HCT116 (cell line): ENCODE measurements at regions not wholly inside any gene's neighbourhood (a gene's known extent, or its start where the extent isn't known, plus 50 kb on each side); places are given as distances from the start of the nearest gene placed in this dataset.

Experiments
- ATAC-seq: fragments of 200-7000 bp; cut with Tn5 transposase; 2 replicates; pipeline ENCODE4 v1.9.1; 2020; ENCODE audit warnings: mild to moderate bottlenecking, moderate library complexity
- BruUV-seq: library from RNA; stranded (reverse); fragments of 400-500 nt; replicated peaks from 2 replicates; lab custom pipeline; 2021; lab: Mats Ljungman, UMichigan
- CTCF ChIA-PET: fragments of 300-600 bp; sonication (Branson Sonifier 250); formaldehyde crosslinking; loops from one replicate; lab custom pipeline; 2021; ENCODE audit warnings: antibody characterized with exemption; lab: Charles Lee
- POLR2A ChIA-PET: fragments of 300-600, 350-600 bp; sonication (Branson Sonifier 250); formaldehyde crosslinking; loops from one replicate; lab custom pipeline; 2021; ENCODE audit warnings: antibody characterized with exemption; lab: Charles Lee
- RAD21 ChIA-PET, 2 experiments: fragments of 300-600 bp; sonication (Branson Sonifier 250); formaldehyde crosslinking; loops; one replicate each; lab custom pipeline; 2023; ENCODE audit warnings: low total read pairs in 2 of 2; ENCODE audit not compliant: uncharacterized antibody in 2 of 2, unreplicated experiment in 2 of 2, low non-redundant PET in 1 of 2; lab: Charles Lee
- DNase-seq: peaks from one replicate; pipeline ENCODE4 v3.0.0-alpha.2; 2010; ENCODE audit warnings: low read depth, low spot score
- H2AFZ ChIP-seq: fragments of 200-600 bp; shearing (Covaris generic), sonication (generic); 2 replicates; pipeline ENCODE4 v1.6.1; 2017; ENCODE audit warnings: low read depth, mixed run types, mixed read lengths, antibody characterized with exemption, low read length; ENCODE audit not compliant: poor library complexity, severe bottlenecking
- H3K27ac ChIP-seq: 2 replicates; pipeline ENCODE4 v1.5.1; 2012; ENCODE audit warnings: low read depth, low read length
- H3K27me3 ChIP-seq: fragments of 200-600 bp; sonication (generic); 2 replicates; pipeline ENCODE4 v1.6.1; 2016; ENCODE audit warnings: mixed run types, low read length, mixed read lengths; ENCODE audit not compliant: insufficient read depth
- H3K36me3 ChIP-seq, 2 experiments: fragments of 200-500 bp in 1 of 2; fragments of 200-600 bp in 1 of 2; sonication (Bioruptor generic) in 1 of 2; sonication (generic) in 1 of 2; 2 replicates each; pipeline versions ENCODE4 v1.5.1 to v1.6.1; 2014 to 2016; ENCODE audit warnings: low read length in 2 of 2, inconsistent platforms in 1 of 2, mixed read lengths in 1 of 2, mixed run types in 1 of 2; ENCODE audit not compliant: insufficient read depth in 2 of 2, control insufficient read depth in 1 of 2
- H3K4me1 ChIP-seq, 2 experiments: fragments of 200-600 bp in 1 of 2; sonication (generic) in 1 of 2; 2 replicates each; pipeline versions ENCODE4 v1.5.1 to v1.6.1; 2012 to 2017; ENCODE audit warnings: low read length in 2 of 2, inconsistent platforms in 1 of 2, mild to moderate bottlenecking in 1 of 2, mixed read lengths in 1 of 2, mixed run types in 1 of 2, moderate library complexity in 1 of 2; ENCODE audit not compliant: insufficient read depth in 2 of 2, control insufficient read depth in 1 of 2
- H3K4me2 ChIP-seq: fragments of 200-600 bp; sonication (generic); 2 replicates; pipeline ENCODE4 v1.6.1; 2017; ENCODE audit warnings: mixed run types, low read length, mixed read lengths
- H3K4me3 ChIP-seq, 2 experiments: fragments of 200-600 bp in 1 of 2; sonication (generic) in 1 of 2; replicated peaks in 1 of 2; 2 replicates each; pipeline ENCODE4 v1.5.1; 2011 to 2016; ENCODE audit warnings: low read length in 2 of 2, control low read depth in 1 of 2, low read depth in 1 of 2, mild to moderate bottlenecking in 1 of 2, mixed read lengths in 1 of 2, mixed run types in 1 of 2
- H3K79me2 ChIP-seq: fragments of 200-600 bp; sonication (generic); 2 replicates; pipeline ENCODE4 v1.6.1; 2017; ENCODE audit warnings: mild to moderate bottlenecking, mixed run types, low read length, moderate library complexity, mixed read lengths; ENCODE audit not compliant: insufficient read depth
- H3K9ac ChIP-seq: fragments of 200-600 bp; sonication (generic); 2 replicates; pipeline ENCODE4 v1.6.1; 2016; ENCODE audit warnings: low read length, mixed read lengths
- H3K9me2 ChIP-seq: fragments of 200-600 bp; sonication (generic), shearing (Covaris generic); 2 replicates; pipeline ENCODE4 v1.6.1; 2017; ENCODE audit warnings: mixed run types, mild to moderate bottlenecking, moderate library complexity; ENCODE audit not compliant: insufficient read depth
- H3K9me3 ChIP-seq, 2 experiments: fragments of 200-500 bp in 1 of 2; fragments of 200-600 bp in 1 of 2; sonication (Bioruptor generic) in 1 of 2; sonication (generic) in 1 of 2; 2 replicates each; pipeline ENCODE4 v1.6.1; 2014 to 2017; ENCODE audit warnings: low read length in 2 of 2, mixed read lengths in 2 of 2, inconsistent platforms in 1 of 2, low read depth in 1 of 2, mild to moderate bottlenecking in 1 of 2, mixed run types in 1 of 2, moderate library complexity in 1 of 2; ENCODE audit not compliant: control insufficient read depth in 1 of 2, insufficient read depth in 1 of 2
- H4K20me1 ChIP-seq: fragments of 200-600 bp; sonication (generic), shearing (Covaris generic); 2 replicates; pipeline ENCODE4 v1.6.1; 2017; ENCODE audit warnings: mixed run types, mild to moderate bottlenecking, moderate library complexity; ENCODE audit not compliant: insufficient read depth
- CBX3 ChIP-seq: IDR thresholded peaks from 2 replicates; pipeline ENCODE4 v1.6.1; 2012; ENCODE audit warnings: low read depth
- ELF1 ChIP-seq: IDR thresholded peaks from 2 replicates; pipeline ENCODE4 v1.6.1; 2012; ENCODE audit warnings: low read depth, borderline replicate concordance
- RAD21 ChIP-seq: IDR thresholded peaks from 2 replicates; pipeline ENCODE4 v1.6.1; 2012; ENCODE audit warnings: low read depth, mild to moderate bottlenecking
- intact Hi-C: fragments of 100-400 bp; cut with micrococcal nuclease; formaldehyde crosslinking; loops from 2 replicates; pipeline ENCODE4 v1.10.0; 2022
- TF ChIP-seq, protein P1 (sequence below), 3 experiments: fragments of 200-600 bp in 1 of 3; sonication (generic) in 1 of 3; IDR thresholded peaks in 2 of 3; conservative IDR thresholded peaks in 1 of 3; 2 replicates each; pipeline ENCODE4 v1.5.1; 2012 to 2017; ENCODE audit warnings: low read depth in 2 of 3, low read length in 2 of 3, antibody characterized with exemption in 1 of 3, borderline replicate concordance in 1 of 3, control low read depth in 1 of 3, mild to moderate bottlenecking in 1 of 3, mixed read lengths in 1 of 3, mixed run types in 1 of 3, moderate library complexity in 1 of 3; ENCODE audit not compliant: insufficient read depth in 1 of 3
- TF ChIP-seq, protein P2 (sequence below): IDR thresholded peaks from 2 replicates; pipeline ENCODE4 v1.6.1; 2012; ENCODE audit warnings: low read depth

DNA sequence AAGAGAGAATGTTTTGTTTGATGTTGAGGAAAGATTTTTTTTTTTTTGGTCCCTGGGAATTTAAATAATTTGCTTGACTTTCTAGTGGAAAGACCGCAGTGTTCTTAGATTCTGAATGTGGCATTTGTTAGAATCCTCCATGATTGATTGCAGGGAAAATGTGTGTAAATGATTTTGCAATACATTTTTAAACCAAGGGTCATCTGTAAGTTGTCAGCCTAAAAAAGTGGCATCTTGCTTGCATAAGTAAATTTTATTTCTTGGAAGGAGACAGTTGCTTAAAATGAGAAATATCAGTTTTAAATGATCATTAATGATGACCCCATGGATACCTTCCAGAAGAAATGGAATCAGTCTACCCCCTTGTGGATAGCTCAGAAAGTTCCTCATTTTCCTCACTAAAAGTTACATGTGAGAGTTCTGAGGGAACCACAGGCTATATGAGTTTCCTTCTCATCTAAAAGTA is 105.1 kb upstream of the SLC25A48 start:
- ChIA-PET RAD21 (interaction anchor here in 1 of 2 experiments (2.0 kb wide), 1 partner anchor 163 kb away, joined by 5 read pairs; no protein-coding TSS in a partner anchor), POLR2A (no interaction called here), CTCF (interaction anchor here (0.6 to 3.7 kb wide), 5 partner anchors 104 to 267 kb away, joined by 3 to 22 read pairs (median 5); no protein-coding TSS in a partner anchor)
- Histone ChIP-seq H3K4me2 (no peak overlapping the region), H3K4me1 (no peaks in the 10 kb centered on the region), H2AFZ (no peak overlapping the region), H3K79me2 (no peaks in the 10 kb centered on the region), H3K9me2 (no peaks in the 10 kb centered on the region), H3K9me3 (no peaks in the 10 kb centered on the region), H3K4me3 (no peak overlapping the region), H3K27ac (no peak overlapping the region), H3K9ac (no peak overlapping the region), H3K36me3 (no peaks in the 10 kb centered on the region), H3K27me3 (no peaks in the 10 kb centered on the region), H4K20me1 (no peaks in the 10 kb centered on the region)
- ATAC-seq (peak; percentile 63), DNase-seq (no peak)
- TF ChIP-seq ELF1 (no peak), CBX3 (no peak), RAD21 (peak; percentile 54)
- TF ChIP-seq, protein P1, sequence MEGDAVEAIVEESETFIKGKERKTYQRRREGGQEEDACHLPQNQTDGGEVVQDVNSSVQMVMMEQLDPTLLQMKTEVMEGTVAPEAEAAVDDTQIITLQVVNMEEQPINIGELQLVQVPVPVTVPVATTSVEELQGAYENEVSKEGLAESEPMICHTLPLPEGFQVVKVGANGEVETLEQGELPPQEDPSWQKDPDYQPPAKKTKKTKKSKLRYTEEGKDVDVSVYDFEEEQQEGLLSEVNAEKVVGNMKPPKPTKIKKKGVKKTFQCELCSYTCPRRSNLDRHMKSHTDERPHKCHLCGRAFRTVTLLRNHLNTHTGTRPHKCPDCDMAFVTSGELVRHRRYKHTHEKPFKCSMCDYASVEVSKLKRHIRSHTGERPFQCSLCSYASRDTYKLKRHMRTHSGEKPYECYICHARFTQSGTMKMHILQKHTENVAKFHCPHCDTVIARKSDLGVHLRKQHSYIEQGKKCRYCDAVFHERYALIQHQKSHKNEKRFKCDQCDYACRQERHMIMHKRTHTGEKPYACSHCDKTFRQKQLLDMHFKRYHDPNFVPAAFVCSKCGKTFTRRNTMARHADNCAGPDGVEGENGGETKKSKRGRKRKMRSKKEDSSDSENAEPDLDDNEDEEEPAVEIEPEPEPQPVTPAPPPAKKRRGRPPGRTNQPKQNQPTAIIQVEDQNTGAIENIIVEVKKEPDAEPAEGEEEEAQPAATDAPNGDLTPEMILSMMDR (IDR thresholded peaks at IDR 0.05 in 2 of 3, conservative IDR thresholded peaks at IDR 0.05 in 1 of 3; ENCODE audit: borderline replicate concordance in 1 of 3, insufficient read depth in 1 of 3, low read depth in 2 of 3, low read length in 2 of 3): peak; percentile 35 to 46 (median 41); a peak in 4 of 6 replicates
- TF ChIP-seq, protein P2, sequence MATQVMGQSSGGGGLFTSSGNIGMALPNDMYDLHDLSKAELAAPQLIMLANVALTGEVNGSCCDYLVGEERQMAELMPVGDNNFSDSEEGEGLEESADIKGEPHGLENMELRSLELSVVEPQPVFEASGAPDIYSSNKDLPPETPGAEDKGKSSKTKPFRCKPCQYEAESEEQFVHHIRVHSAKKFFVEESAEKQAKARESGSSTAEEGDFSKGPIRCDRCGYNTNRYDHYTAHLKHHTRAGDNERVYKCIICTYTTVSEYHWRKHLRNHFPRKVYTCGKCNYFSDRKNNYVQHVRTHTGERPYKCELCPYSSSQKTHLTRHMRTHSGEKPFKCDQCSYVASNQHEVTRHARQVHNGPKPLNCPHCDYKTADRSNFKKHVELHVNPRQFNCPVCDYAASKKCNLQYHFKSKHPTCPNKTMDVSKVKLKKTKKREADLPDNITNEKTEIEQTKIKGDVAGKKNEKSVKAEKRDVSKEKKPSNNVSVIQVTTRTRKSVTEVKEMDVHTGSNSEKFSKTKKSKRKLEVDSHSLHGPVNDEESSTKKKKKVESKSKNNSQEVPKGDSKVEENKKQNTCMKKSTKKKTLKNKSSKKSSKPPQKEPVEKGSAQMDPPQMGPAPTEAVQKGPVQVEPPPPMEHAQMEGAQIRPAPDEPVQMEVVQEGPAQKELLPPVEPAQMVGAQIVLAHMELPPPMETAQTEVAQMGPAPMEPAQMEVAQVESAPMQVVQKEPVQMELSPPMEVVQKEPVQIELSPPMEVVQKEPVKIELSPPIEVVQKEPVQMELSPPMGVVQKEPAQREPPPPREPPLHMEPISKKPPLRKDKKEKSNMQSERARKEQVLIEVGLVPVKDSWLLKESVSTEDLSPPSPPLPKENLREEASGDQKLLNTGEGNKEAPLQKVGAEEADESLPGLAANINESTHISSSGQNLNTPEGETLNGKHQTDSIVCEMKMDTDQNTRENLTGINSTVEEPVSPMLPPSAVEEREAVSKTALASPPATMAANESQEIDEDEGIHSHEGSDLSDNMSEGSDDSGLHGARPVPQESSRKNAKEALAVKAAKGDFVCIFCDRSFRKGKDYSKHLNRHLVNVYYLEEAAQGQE: no peak
- no TSS peak for BruUV-seq
- intact Hi-C loops: loop anchor here (2.0 to 5.0 kb wide), 3 partner anchors 169 to 267 kb away; no protein-coding TSS in a partner anchor
